ENCODE measurements at regions not wholly inside any gene's neighbourhood (a gene's known extent, or its start where the extent isn't known, plus 50 kb on each side); places are given as distances from the start of the nearest gene placed in this dataset.

DNA sequence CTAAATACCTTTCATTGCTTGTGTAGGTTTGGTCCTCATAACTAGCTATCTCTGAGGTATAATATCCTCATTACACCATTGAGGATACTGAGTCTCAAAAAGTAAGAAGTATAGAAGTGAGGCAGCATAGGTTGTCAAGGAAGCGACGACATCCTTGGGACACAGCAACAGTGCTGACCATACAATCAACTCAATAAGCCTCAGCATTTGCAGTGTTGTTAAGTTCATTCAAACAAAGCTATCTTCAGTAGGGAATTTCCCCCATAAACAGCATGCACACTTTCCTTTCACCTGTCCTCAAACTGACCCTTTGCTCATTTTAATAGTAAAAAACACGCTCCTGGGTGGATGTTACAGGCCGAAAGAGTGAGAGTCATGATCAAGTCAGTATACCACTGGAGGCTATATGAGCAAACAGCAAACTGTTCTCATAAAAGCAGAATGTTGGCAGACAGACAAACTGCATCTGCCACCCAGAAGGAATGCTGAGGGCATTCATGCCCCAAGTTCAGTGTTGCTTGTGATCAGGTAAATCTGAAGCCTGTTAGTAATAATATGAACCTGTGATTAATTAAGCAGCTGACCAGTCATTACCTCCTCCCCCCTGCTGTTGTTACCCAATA, 756.2 kb upstream of the TENM4 start:
- intact Hi-C loops (cut with DNase I), result no loop called here
- DNase-seq (ENCODE audit: low spot score), result no peak

DNA sequence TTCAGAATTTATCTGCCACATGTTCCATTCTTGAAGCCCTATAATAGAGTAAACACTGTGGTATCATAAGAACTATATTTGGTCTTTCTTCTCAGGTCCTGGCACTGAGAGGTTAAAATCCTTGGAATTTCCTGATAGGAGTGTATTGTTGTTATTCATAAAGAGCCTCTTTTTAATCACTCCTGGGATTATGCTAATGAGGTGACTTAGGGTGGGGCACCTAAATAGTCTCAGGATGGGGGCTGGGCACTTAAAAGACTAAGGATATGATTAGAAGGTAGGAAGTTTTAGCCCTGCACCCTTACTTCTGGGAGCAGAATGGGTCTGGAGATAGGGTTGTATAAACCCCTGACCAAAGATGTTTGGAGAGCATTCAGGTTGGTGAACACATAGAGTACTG, 755.2 kb upstream of the TENM4 start:
- DNase-seq (ENCODE audit: low spot score), result no peak
- intact Hi-C loops (cut with DNase I), result no loop called here

DNA sequence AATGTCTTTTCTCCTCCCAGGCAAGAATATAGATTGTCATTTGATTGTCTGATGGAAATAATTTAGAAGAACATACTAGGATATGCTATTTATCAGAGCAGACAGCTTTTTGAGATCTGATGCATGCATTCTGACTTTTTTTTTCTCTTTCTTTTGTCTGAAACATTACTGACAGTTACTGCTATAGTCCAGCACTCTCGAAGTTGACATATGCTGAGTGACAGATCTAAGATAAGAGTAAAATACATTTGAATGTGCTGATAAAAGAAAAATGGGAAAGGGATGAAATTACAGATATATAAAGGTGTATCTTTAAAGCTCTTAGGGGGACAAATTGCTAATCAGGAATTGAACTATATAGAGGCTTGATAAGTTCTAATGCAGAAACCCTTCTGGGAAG, 753.8 kb upstream of the TENM4 start:
- no peak for DNase-seq (ENCODE audit: low spot score)
- intact Hi-C loops (cut with DNase I), result no loop called here

DNA sequence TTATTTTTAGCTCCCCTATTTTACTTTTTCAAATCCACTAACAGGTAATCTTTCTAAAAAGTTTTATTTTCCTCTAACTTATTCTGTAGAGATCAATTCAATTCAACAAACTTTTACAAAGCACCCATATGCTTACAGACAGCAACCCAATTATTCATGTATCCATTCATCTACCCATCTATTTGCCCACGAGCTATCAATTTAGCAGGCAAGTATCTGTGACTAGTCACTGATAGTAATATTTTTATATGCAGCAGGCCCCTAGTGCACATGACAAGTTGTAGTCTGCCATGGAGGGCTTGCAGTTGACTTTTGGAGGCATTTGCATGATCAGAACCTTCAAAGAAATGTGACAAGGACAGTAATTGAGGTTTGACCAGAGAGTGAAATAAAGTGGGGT, 753.2 kb upstream of the TENM4 start:
- intact Hi-C loops (cut with DNase I), result no loop called here
- no peak for DNase-seq (ENCODE audit: low spot score)

DNA sequence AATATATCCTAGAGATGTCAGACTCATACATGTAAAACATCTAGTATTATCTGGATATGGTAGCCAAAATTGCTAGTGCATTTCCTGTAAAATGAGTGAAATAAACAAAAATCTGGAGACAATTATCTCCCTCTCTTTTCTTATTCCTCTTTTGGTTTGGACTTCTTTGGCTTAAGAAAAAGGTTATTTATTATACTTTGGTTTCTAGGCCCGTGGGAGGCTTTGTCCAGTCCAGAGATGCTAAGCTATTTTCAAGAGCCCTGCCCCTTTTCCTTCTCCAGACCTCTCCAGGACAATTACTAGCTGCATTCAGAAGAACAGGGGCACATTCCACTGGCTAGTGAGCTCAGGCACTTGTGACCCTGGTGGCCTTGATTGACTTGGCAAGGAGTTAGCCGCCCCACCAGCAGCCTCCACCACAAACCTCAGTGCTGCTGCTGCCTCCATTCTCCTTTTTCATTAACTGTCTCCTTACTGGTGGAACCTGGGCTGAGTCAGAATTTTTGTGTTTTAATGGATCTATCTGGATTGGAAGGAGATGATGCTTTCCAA, 747.3 kb upstream of the TENM4 start:
- intact Hi-C loops (cut with DNase I), result no loop called here
- DNase-seq (ENCODE audit: low spot score), result no peak

DNA sequence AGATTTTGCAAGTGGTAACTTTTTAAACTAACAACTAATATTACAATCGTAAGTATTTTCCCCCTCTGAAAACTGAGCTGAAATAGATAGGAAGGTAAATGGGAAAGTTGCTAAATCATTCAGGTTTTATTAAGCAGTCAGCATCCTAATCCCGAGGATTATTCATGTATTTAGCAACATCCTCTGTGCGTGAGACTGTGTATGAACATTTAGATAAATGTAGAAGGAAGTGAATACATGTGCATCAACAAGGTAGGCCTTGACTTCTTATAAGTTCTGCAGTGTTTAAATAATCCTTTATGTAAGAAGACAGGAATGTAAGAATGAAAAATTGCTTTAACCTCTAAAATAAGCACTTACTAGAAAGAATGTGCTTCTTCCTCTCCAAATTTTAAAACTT, 745.9 kb upstream of the TENM4 start:
- intact Hi-C loops (cut with DNase I), result no loop called here
- no peak for DNase-seq (ENCODE audit: low spot score)

DNA sequence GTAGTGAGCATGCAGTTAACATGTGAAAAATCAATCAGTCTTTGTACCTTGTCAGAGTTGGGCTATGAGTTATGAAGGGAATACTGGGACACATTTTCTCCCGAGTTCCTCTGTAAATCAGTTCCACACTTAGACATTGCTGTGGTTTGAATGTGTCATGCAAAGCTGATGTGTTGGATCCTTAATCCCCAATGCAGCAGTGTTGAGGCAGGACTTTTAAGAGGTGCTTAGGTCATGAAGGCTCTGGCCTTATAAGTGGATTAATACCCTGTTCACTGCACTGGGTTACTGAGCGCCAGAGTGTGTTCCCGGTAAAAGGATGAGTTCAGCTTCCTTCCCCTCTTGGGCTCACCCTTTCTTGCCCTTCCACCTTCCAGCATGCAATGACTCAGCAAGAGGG, 742.1 kb upstream of the TENM4 start:
- DNase-seq (ENCODE audit: low spot score), result no peak
- intact Hi-C loops (cut with DNase I), result no loop called here

DNA sequence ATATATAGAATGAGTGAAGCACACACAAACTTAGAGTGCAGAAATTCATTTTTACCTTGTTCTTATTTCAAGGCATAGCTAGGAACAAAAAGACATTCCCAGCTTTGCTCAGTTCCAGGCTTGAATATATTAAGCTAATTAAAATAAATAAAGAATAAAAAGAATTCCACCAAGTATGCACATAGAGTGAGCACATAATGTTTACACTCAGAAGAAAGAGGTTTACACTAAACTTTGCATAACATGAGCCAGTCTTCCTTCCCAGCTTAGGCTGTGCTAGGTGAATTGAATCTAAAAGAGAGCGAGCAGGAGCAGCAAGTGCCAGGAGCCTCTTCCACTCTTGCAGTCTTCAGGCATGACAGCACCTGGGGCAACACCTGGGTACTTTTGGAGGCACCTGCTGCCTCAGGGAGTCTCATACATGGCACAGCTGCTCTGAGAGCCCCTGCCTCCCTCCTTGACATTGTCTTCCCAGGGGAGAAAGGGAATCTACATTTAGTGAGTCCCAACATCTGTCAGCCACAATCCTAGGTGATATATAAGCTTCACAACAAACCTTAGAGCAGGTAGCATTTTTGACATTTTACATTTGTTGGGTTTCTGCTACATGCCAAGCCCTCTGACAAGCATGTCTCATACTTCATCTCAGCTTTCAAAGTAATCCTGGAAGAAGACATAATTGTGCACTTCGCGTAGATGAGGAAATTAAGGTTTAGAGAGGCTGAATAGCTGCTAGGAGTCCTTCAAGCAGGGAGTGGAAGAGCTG, 732.7 kb upstream of the TENM4 start:
- DNase-seq (ENCODE audit: low spot score), result no peak
- intact Hi-C loops (cut with DNase I), result no loop called here

DNA sequence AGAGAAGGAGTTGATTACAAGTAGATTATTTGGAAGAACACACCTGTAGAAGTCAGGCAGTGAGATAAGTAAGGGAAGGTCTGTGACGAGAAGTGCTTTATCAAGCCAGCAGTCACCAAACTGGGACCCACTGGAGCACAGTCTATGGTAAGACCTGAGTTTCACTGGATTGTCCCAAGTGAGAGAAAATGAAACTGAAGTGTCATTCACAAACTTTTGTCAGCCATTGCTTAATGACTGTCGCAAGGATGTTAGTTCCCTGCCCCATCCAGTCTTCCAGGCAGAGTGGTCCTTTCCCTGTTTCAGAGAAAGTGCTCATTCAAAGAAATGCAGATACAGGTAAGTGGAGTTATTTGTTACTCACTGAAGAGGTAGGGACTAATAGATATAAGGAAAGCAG, 728.0 kb upstream of the TENM4 start:
- intact Hi-C loops (cut with DNase I), result no loop called here
- no peak for DNase-seq (ENCODE audit: low spot score)

DNA sequence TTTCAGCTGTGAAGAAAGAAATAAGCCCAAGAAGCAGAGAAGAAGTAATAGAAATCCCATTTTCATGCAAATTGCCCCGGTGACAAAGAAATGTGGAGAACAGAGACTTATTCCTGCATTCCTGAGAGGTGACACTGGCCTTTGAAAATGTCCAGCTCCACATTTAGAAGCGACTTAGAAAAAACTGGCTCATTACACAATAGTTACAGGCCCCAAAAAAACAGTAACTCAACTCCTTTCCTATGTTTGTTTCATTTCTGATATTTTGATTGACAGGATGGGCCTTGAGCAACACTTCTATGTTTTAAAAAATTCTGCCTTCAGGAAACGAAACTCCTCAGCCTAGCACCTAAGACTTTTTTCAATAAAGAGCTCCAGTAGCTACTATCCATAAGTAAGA, 726.9 kb upstream of the TENM4 start:
- intact Hi-C loops (cut with DNase I), result no loop called here
- no peak for DNase-seq (ENCODE audit: low spot score)

DNA sequence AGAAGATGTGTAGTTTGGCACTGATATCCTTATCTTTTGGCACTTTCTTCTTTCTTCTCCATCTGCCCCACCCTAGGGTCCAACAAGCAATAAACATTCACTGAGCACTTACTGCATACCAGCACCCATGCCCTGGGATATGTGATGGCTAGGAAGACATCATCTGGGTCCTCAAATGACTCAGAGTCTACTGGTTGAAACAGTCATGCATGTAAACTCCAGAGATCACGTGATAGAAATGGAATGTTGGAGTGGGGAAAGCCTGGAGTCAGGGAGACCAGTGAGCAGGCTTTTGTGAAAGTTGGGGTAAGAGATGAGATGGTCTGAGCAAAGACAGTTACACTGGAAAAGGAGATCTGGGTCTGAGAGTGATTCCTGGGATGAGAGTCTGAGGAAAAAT, 724.9 kb upstream of the TENM4 start:
- DNase-seq (ENCODE audit: low spot score), result no peak
- intact Hi-C loops (cut with DNase I), result no loop called here

DNA sequence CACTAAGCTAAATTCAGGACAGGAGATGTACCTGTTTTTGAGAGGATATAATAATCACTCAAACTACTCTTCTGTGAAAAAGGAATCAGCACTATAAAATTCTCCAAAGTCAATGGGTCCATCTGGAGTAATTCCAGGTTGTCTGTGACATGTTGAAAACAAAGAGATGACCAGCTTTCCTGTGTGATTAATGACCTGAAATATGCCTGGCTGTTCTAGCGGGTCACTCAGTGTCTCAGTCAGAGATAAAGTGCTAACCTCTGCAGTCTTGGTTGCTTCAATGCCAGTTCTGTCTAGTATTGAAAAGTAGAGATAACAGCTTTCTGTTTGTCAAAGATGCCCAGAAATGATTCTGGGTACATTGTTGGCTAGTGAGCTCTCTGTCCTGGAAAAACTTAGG, 722.6 kb upstream of the TENM4 start:
- intact Hi-C loops (cut with DNase I), result no loop called here

DNA sequence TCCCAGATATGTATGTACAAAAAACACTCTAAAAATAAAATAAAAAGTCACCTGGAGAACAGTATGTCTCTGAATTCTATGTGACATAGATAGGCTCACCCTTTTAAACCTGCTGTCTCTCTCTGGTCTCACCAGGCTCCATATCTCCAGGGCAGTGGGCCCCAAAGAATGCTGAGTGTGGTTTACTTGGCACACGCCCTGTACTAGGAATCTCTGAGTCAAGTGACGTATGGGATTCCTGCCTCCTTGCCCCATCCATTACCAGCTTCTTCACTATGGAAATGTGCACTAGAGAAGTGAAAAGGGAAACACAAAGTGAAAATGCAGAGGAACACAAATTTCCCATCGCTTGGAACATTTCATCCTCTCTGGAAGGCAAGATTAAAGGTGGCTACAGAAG, 722.2 kb upstream of the TENM4 start:
- intact Hi-C loops (cut with DNase I), result no loop called here
- DNase-seq (ENCODE audit: low spot score), result no peak

More for the DNA sequence above, 722.6 kb upstream of the TENM4 start:
- DNase-seq (ENCODE audit: low spot score), result no peak

DNA sequence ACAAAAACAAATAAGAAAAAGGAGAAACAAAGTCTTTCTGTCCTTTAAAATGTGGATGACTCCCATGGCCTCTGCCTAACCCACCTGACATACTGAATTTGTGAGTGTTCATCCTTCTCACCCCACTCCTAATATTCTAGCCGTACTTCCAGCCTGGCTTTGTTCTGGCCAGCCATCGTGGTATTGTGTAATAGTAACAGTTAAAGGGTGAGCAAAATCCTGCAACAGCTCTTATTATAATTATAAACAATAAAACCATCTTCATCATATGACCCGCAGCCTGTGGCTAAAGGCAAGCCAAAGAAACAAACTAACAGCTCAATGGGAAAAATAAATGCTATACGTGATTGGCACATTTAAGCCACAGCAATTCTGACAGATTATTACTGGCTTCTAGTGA, 721.6 kb upstream of the TENM4 start:
- DNase-seq (ENCODE audit: low spot score), result no peak
- intact Hi-C loops (cut with DNase I), result no loop called here

DNA sequence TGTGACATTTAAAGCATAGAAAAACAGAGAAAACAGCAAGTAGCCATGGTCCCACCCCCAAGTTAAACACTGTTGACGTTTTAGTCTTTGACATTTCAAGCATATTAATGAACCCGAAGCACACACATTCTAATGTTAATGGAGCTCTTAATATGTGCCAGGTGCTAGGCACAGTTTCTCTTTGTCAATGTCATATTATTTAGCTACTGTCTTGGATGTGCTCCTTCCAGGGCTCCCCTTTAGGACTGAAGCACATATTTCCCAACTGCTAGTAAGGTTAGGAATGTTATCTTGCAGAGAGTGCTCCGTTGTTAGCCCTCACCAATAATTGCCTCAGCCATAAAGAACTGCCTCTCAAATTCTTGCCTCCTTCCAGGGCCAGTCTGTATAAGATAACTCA, 716.6 kb upstream of the TENM4 start:
- intact Hi-C loops (cut with DNase I), result no loop called here
- DNase-seq (ENCODE audit: low spot score), result no peak

DNA sequence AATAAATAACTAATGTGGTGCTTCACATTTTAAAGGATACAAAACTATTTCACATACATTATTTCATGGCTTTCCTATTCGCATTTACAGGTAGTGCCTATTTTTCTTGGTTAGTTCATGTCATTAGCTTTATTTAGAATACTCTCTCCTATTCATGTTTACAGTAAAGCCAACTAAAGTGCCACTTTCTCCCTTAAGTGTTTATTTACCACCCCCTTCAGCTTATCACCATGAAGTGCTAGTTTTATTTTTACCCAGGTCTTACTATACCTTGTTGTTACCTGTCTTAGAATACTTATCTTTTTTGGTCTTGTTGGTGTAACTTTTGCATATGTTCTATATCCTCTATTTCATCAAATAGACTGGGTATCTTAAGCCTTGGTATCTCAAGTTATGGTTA, 715.2 kb upstream of the TENM4 start:
- intact Hi-C loops (cut with DNase I), result no loop called here
- no peak for DNase-seq (ENCODE audit: low spot score)

DNA sequence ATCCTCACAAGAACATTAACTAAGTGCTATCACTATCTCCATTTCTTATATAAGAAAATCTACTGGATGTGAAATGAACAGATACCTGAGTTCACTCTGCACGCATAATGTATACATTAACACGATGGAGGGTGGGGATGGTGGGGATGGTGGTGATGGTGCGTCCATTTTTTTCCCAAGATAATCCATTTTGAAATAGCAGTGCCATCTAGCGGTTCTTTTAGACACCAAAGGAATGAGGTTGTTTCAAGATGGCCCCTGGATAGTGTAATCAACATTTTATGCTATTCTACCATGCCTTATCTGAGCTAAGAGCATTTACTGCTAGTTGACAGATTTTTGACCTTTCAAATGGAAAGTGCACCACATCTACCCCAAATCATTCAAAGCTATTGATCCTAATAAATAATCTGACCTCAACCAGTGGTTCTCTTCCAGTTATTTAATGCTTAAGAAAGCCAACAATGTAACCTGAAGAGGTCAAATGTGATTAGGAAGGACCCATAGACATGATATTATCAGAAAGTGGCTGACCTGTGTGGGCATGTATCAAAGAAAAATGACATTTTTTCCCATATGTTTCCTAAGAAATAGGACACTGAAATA, 714.7 kb upstream of the TENM4 start:
- intact Hi-C loops (cut with DNase I), result no loop called here
- DNase-seq (ENCODE audit: low spot score), result no peak

DNA sequence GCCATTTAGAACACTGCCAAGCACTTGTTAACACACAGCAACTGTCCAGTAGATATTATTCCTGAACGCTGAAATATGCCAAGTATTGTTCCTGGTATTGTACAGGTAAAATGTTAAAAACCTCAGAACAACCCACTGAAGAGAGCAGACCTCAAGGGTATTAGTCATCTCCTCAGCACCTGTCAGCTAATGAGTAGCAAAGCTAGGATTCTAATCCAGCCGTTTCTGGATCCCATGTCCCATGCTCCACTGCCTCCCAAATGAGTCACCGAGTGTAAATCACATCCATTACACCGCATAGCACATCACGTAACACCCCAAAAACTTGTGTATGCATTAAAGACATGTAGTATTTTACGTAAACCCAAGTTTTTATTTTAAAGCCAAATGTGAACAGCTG, 705.4 kb upstream of the TENM4 start:
- intact Hi-C loops (cut with DNase I), result no loop called here

DNA sequence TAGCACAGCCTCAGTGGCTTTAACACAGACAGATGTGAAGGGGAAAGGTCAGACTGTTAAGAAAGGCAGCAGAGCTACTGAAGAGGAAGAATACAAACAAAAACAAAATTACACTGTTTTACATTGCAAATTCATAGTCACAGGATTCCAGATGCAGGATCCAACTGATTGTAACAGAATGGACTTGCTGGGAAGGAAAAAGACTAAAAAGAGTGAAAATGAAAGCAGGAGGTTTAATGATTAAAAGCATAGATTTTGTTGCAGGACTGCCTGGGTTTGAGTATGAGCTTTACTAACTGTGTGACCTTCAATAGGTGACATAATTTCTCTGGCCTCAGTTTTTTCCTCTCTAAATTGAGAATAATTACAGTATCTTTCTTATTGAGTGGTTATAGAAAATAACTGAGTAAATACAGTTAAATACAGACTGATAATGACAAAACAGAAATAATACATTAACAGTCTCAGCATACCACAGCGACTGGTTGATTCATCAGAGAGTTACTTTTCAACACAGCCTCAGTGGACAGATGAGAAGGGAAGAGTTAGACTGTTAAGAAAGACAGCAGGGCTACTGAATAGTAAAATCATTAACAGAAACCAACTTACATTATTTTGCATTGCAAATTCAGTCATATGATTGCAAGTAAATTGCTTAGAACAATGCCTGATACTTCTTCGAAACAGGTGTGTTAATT, 704.2 kb upstream of the TENM4 start:
- no peak for DNase-seq (ENCODE audit: low spot score)
- intact Hi-C loops (cut with DNase I), result no loop called here

More for the DNA sequence above, 705.4 kb upstream of the TENM4 start:
- no peak for DNase-seq (ENCODE audit: low spot score)

DNA sequence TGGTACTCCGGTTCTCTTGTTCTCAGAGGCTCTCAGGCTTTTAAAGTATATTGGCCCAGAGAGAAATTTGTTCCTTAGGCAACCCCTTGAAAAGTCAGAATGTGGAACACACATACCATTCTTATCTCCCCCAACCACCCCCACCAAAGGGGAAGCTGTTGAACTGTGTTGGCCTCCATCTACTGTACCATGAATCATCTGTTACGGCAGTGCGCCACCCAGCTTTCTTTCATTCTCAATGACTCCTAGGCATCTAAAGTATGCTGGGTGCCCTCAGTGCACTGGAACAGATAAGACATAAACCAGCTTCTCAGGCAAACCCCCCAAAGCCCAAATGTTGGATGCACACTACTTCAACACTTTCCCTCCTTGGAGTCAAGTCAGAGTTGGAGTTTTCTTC, 696.2 kb upstream of the TENM4 start:
- intact Hi-C loops (cut with DNase I), result no loop called here
- DNase-seq (ENCODE audit: low spot score), result no peak
